LHCN-M2 (cell line): ENCODE measurements at regions not wholly inside any gene's neighbourhood (a gene's known extent, or its start where the extent isn't known, plus 50 kb on each side); places are given as distances from the start of the nearest gene placed in this dataset.
"Not testable (repeated sequence)": the region's sequence is repeated elsewhere in the genome, so short reads cannot be mapped to it uniquely, and the experiment has no call there.

Experiments
- DNase-seq: peaks from one replicate; pipeline ENCODE4 v3.0.0-alpha.2; 2012; ENCODE audit warnings: low read depth

DNA sequence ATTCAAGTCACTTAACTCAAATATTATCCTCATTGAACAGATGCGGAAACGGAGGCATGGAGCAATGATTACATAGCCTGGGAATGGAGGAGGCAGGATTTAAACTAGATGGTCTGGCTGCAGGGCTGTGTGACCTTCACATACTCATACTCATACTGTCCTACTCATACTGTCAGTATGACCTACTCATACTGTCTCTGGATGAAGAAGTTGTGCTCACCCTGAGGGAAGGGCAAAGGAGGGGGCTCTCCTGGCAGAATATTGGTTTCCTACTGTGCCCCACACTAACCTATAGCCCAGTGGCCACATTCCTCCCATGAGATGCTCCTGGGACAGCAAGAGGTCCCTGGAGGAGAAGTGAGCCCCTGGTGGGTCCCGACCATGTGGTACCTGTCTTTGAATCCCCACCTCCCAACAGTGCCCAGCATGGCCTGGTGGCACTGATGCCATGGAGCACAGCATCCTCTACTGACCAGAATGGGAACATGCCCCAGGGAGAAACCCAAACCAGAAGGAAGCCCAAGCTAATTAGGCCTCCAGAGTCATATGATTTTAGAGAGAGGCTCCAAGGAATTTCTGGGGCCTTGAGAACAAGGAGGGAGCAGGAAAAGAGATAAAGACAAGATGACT is 197.3 kb upstream of the SDK2 start:
- no peak for DNase-seq

DNA sequence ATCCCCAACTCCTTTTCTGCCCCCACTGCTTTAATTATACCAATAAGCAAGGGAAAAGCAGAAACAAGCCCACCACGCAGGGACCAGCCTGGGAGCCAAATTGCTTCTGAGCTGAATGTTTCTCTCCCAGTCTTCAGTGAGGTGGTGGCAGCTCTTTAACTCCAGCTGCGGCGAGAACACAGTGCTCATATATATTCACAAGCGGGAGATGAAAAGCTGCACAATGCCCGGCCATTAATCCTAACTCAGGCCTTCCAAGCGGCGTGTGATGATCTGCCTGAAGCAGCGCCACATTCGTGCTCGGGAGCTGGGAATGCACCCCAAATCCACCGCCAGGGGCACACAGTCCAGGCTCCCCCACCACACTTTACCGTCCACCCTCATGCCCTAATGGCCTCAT is 203.7 kb upstream of the SDK2 start:
- no peak for DNase-seq

DNA sequence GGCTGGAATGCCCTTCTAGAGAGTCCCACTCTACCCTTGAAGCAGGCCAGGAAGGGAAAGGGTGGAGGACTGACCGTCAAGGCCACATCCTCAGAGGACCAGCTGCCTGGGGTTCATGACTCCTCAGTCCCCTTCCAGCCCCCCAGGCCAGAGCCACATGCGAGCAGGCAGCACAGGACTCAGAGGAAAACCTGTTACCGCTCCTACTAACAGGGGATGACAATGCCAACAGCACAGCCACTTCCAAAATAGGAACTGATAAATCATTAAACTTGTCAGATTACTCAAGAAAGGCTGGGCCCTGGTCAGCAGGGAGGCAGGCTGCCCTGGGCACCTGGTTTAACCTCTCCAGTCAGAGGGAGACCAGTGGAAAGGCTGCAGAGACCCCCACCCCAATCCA is 206.2 kb upstream of the SDK2 start:
- no peak for DNase-seq

DNA sequence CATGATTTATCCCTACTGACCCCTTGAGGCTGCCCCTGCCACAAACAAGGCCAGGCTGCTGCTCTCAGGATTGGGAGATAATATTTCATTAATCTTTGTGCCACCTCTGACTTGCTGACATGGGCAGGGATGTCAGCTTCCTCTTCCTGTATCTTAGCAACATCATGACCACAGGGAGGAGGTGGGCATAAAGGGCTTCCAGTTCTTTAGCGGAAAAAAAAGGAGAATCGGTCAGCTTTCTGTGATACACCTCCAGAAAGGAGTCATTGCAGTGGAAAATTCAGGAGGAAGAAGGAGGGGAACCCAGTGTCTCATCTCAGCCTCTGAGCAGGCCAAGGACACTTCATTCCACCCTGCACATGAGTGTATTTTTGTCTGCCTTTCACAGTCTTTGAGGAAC is 206.8 kb upstream of the SDK2 start:
- no peak for DNase-seq

DNA sequence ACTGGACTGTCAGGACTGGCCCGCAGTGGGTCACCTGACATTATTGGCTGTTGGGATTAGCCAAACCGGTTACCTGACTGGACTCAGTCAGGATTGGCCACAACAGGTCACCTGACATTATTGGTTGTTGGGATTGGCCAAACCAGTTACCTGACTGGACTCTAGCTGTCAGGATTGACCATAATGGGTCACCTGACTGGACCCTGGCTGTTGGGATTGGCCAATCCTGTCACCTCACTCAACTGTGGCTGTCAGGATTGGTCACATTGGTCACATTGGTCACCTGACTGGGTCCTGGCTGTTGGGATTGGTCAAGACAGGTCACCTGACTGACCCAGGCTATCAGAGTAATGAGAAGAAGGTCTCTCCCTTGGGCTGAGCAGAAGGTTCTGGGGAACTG is 207.7 kb upstream of the SDK2 start:
- DNase-seq: no peak

GRCh38 chr17:73855720-73856333 is 211.6 kb upstream of the SDK2 start:
- no peak for DNase-seq

GRCh38 chr17:73856556-73856955 is 212.3 kb upstream of the SDK2 start:
- no peak for DNase-seq

DNA sequence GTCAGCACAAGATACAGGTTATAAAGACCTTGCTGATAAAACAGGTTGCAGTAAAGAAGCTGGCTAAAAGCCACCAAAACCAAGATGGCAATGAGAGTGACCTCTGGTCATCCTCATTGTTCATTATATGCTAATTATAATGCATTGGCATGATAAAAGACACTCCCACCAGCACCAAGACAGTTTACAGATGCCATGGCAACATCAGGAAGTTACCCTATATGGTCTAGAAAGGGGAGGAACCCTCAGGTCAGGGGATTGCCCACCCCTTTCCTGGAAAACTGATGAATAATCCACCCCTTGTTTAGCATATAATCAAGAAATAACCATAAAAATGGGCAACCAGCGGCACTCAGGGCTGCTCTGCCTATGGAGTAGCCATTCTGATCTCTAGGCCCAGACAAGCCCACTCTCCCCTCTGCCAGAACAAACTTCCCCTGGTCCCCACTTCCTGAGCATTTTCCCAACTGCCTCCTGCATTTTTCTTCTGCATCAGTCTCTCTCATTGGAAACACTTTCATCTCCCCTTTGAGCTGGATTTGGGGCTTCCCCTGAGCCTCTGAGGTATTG is 215.3 kb upstream of the SDK2 start:
- not testable (repeated sequence) for DNase-seq

GRCh38 chr17:73861543-73861942 is 217.3 kb upstream of the SDK2 start:
- no peak for DNase-seq

DNA sequence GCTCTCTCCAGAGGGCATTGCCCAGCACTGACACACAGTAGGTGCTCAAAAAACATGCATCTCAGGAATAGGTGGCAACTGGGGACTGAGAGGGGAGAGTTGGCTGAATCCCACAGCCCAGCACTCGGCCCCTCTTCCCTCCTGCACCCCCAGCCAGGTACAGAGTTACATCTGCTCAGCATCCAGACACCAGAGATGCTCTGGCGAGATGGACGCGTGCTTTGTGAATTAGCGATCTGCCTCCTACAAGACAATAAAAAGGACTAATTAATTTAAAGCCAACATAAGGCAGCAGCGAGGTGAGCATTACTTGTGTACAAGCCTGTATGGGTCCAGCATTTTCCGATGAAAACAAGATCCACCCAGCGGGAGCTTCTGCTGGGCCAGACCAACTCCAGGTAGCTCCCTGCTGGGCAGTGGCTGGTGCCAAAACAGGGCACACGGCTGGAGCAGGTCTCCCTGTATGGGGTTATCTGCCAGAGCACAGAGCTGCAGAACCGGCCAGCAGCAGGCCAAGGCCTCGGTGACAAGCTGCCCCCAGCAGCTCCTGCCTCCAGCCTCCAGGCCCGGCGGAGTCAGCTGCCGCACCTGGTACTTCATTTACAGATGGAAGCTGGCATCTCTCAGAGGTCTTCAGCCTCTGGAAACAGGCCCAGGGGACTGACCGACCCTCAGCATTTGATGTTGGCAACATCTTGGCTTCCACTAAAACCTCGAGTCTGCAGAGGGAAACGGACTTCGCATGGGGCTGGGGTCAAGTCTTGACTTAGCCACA is 219.7 kb upstream of the SDK2 start:
- DNase-seq: no peak

DNA sequence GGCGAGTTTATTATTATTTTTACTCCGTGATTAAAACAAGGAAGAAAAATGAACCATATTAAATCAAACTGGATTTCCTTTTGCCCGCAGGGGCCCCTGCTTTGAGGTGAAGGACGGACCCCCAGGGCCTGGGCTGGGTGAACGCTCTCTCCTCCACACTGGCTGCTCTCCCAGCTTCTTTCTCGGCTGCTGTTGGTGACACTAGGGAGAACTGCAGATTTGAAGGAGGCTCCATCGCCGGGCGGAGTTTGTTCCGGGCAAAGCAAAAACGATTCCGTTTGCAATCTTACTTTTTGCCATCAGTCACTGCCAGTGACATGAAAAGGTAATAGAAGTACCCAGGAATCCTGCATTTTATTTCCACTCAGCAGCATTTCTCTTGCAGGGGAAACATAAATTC is 221.6 kb upstream of the SDK2 start:
- DNase-seq: no peak

- no peak for DNase-seq
Measured at GRCh38 chr17:73867056-73867455, 222.8 kb upstream of the SDK2 start.

DNA sequence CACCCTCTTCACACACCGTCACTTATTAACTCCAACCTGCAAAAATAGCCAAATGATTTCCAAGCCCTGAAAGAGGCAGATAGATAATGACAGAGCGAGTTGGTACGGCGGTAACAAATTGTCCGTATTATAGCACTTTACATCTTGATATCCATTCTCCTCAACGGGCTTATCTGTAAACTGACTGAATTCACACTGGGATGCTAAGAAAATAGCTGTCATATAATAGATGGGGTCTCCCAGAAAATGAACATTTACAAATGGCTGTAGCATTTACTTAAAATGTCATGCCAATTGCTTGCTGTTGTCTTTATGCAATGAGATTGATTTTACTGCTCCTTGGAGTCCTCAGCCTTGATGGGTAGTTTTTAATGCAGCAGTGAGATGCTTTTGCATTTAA is 225.8 kb upstream of the SDK2 start:
- no peak for DNase-seq

GRCh38 chr17:73870473-73870872 is 226.2 kb upstream of the SDK2 start:
- DNase-seq: no peak

DNA sequence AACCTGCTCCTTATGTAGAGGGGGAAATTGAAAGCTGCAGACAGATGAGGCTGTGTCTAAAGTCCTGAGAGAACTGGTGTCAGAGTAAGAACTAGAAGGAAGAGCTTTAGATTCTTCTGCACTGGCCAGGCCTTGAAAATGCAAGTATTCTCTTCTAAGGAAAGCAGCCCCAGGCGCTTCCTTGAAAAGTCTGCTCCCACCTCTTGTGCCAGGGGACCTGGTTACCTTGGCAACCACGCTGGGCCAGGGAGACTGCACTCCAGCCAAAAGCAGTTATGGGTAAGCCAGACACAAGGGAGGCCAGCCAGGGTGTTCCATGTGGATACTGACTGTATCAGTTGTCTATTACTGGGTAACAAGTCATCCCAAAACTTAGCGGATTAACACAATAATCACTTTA is 228.6 kb upstream of the SDK2 start:
- no peak for DNase-seq

DNA sequence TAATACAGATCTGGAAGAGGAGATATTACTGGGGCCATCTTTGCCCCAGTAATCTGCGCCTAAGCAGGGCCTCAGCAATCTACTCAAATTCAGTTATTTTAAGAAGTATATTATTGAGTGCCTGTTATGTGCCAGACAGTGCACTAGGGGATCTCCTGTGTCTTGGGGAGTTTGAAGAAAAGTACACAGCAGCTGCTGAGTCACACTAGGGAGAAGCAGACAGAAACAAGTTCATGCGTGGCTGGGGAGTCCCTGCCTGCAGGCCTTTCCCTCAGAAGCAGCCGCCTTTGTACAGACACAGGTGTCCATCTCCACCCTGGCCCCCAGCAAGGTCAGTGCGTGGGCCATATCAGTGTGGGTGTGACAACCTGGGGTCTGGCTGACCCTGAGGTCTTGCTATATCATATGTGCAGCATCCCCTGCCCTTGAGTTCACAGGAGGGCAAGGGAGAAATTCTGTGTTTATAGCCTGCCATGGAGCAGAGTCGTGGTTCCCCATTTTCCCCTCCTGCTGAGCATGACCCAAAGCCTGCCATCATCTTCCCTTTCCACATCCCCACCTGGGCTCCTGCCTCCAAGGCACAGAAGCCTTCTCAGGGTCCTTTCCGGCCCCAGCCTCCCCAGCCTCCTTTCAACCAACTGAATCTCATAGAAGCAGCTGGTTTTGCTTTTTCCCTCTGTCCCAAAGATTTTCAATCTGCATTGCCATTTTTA is 229.9 kb upstream of the SDK2 start:
- no peak for DNase-seq

- DNase-seq: no peak
Measured at GRCh38 chr17:73875346-73875745, 231.1 kb upstream of the SDK2 start.

DNA sequence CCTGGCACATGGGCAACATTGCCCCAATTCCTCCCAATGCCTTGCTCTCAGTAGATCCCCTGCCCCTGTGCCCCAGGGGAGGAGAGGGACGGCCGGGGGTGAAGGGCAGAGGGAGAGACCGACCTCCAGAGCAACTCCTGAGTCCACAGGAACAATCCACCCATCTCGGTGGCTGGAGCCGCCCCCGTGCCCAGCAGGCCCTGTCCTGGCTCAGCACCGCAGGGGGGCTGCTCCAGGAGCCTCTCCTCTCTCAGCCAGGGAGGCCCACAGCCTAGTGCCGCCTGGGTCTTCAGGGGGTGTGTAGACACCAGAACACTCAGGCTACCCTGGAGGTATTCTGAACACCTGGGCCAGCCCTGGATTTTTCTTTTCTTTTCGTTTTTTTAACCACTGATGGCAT is 233.7 kb upstream of the SDK2 start:
- DNase-seq: no peak

DNA sequence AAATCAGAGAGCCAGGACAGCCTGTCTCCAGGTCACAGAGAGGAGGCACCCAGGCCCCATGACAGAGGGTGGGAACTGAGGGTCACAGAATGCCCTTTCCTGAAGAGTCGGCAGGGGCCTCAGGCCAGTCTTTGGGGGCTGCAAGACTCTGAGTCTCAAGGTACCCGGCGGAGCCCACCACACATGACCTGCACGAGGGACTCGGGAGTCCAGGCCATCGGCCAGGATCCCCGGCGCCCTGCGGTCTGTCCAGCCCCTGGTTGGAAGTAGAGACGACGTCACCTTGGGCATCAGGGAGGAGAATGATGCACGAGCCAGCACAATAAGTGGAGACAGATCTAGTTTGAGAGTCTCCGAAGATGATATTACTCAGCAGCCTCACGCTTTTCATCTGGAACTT is 234.7 kb upstream of the SDK2 start:
- DNase-seq: no peak

DNA sequence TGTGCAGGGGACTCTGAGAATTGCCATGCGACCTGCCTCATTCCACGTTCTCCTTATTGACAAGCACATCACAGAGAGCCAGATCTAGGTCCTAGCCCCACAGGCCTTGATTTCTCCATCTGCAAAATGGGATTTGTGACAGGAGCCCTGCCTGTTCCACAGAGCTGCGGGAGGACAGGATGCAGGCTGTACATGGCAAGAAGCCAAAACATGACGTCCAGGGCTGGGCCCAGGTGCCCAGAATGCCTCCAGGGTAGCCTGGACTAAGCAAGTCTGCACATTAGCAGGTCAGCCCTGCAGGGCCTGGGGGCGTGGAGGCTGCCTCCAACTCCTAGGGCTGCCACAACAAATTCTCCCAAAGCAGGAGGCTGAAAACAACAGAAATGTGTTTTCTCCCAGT is 235.7 kb upstream of the SDK2 start:
- DNase-seq: no peak

DNA sequence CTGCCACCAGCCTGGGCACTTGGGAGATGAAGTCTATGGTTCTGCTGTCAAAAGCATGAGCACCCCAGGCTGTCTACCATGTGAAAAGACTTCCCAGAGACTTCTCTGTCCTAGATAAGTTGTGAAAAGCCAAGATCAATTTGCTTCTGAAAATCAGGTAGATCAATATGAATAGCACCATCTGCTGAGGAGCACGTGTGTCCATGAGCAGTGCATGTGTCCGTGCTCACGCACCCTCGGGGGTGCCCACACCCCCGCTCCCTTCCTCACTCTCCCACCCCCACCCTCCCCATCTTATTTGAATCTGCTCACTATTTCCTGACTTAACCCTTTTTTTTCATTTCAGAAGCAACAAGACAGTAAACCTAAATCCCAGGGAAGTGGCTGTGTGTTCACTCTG is 238.3 kb upstream of the SDK2 start:
- no peak for DNase-seq

GRCh38 chr17:73883175-73883574 is 238.9 kb upstream of the SDK2 start:
- DNase-seq: no peak
